Adrenal gland (tissue), 5 donors: ENCODE measurements at regions not wholly inside any gene's neighbourhood (a gene's known extent, or its start where the extent isn't known, plus 50 kb on each side); places are given as distances from the start of the nearest gene placed in this dataset.

Source experiments
- CTCF ChIP-seq, 6 experiments: fragments of 450-650 bp in 4 of 6; fragments of 200-600 bp in 2 of 6; sonication (generic) in 1 of 6; IDR thresholded peaks; 1 replicate in 5 of 6; 2 replicates in 1 of 6; pipeline versions ENCODE4 v1.5.1 to v1.8.0; 2016 to 2021; ENCODE audit warnings: antibody characterized with exemption in 6 of 6, mild to moderate bottlenecking in 2 of 6, moderate library complexity in 1 of 6
- POLR2A ChIP-seq, 2 donors: fragments of 450-650 bp; IDR thresholded peaks; one replicate each; pipeline ENCODE4 v1.6.1; 2017; ENCODE audit warnings: antibody characterized with exemption in 2 of 2, mild to moderate bottlenecking in 2 of 2, moderate library complexity in 1 of 2
- donor health status: DM: no; HTN: no; CAD: no.

- TF ChIP-seq POLR2A (IDR thresholded peaks at IDR 0.05): no peak
- TF ChIP-seq CTCF (IDR thresholded peaks at IDR 0.05): no peak
These were observed 203.3 kb downstream of the BUB3 start for GRCh38 chr10:123357421-123357930.
